ENCODE measurements at regions not wholly inside any gene's neighbourhood (a gene's known extent, or its start where the extent isn't known, plus 50 kb on each side); places are given as distances from the start of the nearest gene placed in this dataset.
"Not testable (repeated sequence)": the region's sequence is repeated elsewhere in the genome, so short reads cannot be mapped to it uniquely, and the experiment has no call there.

DNA sequence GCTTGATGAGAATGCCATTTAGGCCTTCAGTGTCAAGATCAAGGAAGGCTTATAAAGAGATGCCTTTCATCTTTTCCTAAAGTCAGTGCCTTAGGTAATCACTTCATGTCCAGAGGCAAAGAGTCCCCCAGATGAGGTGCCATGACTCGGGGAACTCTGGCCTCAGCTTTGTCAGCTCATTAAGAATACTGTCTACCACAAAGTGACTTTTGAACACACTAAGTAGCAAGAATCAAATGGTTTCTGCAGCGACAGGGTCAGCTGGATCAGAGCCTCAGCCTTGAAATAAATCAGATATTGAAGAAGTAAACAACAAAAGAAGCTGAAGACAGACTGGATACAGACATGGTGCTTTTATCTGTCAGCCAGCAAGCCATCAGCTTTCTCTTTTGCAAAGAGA lies 120.1 kb upstream of the SLC39A10 start:
- WGBS, 2 experiments: 88 to 90% methylated on average over 2 of the region's 2 CpGs
- no peaks in the 10 kb centered on the region for H3K36me3 ChIP-seq (ENCODE audit: control insufficient read depth, insufficient read depth, low read length)
- H3K4me1 ChIP-seq (ENCODE audit: control insufficient read depth, insufficient read depth, low read length): no peaks in the 10 kb centered on the region
- H3K27ac ChIP-seq (ENCODE audit: insufficient read depth, low read depth, low read length, poor library complexity, severe bottlenecking): no peak overlapping the region
- H3K4me3 ChIP-seq (ENCODE audit: insufficient read depth, low read depth, low read length): no peak overlapping the region
- H3K9me3 ChIP-seq (ENCODE audit: control insufficient read depth, low read length): no peaks in the 10 kb centered on the region
- no peaks in the 10 kb centered on the region for H3K27me3 ChIP-seq (ENCODE audit: control insufficient read depth, insufficient read depth, low read length, poor library complexity, severe bottlenecking)

DNA sequence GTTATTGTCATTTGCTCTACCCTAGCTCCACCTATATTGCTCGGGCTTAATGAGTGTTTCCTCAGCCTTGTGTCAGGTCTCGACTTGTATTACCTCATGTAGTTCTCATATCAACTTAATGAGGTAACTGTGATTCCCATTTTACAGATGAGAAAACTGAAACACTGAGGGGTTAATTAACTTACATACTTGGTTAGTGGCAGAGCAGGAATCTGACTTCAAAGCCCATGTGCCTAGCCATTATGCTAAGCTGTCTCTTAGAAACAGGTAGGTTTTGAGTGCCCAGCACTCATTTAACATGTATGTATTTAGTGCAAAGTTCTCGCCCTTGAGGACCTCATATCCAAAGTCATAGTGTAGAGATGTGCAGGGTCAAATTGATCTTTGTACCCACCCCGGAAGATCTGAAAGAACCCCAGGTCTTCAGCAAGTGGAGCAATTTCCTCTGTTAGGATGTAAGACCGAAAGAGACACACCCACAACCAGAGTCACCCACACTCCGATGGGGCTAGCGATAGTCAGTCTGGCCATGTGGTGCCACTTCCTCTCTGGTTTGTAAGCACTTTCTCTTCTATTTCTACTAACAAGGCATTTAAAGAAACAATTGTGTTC lies 121.0 kb upstream of the SLC39A10 start:
- H3K9me3 ChIP-seq (ENCODE audit: control insufficient read depth, low read length): no peaks in the 10 kb centered on the region
- H3K27me3 ChIP-seq (ENCODE audit: control insufficient read depth, insufficient read depth, low read length, poor library complexity, severe bottlenecking): no peaks in the 10 kb centered on the region
- 93 to 96% methylated on average over 7 of the region's 7 CpGs for WGBS, 2 experiments
- no peak overlapping the region for H3K27ac ChIP-seq (ENCODE audit: insufficient read depth, low read depth, low read length, poor library complexity, severe bottlenecking)
- H3K36me3 ChIP-seq (ENCODE audit: control insufficient read depth, insufficient read depth, low read length): no peaks in the 10 kb centered on the region
- no peaks in the 10 kb centered on the region for H3K4me1 ChIP-seq (ENCODE audit: control insufficient read depth, insufficient read depth, low read length)
- H3K4me3 ChIP-seq (ENCODE audit: insufficient read depth, low read depth, low read length): no peak overlapping the region

DNA sequence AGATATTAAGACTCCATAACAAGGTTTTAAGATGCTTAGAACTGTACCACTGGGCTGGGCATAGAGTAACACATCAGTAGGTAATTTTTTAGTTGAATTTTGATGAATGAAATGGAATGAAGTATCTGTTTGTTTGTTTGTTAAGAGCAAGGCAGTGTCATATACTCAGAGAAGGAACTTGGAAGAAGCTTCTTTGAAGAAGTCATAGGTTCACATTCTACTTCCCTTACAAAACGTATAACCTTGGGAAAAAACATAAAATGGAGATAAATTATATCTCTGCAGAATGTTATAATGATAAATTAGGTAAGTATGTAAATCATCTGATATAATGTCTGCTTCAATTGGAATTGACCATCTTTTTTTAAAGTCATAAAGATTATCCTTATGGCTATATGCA lies 122.1 kb upstream of the SLC39A10 start:
- H3K27me3 ChIP-seq (ENCODE audit: control insufficient read depth, insufficient read depth, low read length, poor library complexity, severe bottlenecking): no peaks in the 10 kb centered on the region
- 100% methylated on average over 1 of the region's 1 CpG; no CpG with 5 or more reads in 1 of the 2 experiments for WGBS, 2 experiments

DNA sequence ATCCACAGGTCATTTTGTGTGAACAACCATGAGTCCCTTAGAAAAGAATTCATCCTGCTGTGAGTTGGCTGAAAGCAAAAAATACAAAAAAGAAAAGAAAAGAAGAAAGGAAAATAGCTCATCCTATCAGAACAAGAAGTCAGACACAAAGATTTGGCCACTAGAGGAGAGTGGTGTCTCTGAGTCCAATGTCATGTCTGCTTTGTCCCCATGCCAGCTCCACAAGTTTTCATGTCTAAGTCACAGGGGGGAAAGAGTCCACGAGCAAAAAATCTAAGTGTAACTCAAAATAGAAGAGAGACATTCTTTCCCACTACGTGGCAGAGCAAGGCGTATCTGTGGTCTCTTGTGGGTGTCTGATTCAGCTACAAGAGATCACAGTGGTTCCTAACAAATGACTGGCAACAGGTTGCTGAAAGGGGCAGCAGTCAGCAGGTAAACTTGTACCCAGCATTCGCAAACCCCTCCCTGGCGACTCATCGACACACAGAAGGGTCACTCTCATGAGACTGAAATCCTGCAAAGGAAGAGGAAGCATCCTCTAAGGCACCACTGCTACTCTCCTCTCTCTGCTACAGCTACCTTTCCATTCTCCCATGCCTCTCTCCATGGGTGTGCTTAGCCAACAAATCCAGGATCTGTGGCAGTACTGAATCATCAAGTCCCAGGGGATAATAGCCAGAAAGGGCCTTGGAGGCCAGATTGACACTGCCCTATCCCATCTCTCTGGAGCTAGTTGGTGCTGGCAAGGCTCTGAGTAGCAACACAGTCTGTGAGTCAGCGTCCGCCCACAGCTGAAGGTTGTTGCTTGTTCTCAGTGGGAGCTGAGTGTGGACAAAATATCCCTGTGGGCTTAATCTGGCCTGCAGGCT lies 123.0 kb upstream of the SLC39A10 start:
- no peak overlapping the region for H3K4me3 ChIP-seq (ENCODE audit: insufficient read depth, low read depth, low read length)
- no peaks in the 10 kb centered on the region for H3K4me1 ChIP-seq (ENCODE audit: control insufficient read depth, insufficient read depth, low read length)
- 82 to 84% methylated on average over 8 of the region's 8 CpGs for whole genome bisulfite sequencing, 2 experiments
- no peaks in the 10 kb centered on the region for H3K9me3 ChIP-seq (ENCODE audit: control insufficient read depth, low read length)
- no peaks in the 10 kb centered on the region for H3K36me3 ChIP-seq (ENCODE audit: control insufficient read depth, insufficient read depth, low read length)
- no peak overlapping the region for H3K27ac ChIP-seq (ENCODE audit: insufficient read depth, low read depth, low read length, poor library complexity, severe bottlenecking)
- no peaks in the 10 kb centered on the region for H3K27me3 ChIP-seq (ENCODE audit: control insufficient read depth, insufficient read depth, low read length, poor library complexity, severe bottlenecking)

More for the DNA sequence above, 122.1 kb upstream of the SLC39A10 start:
- H3K4me1 ChIP-seq (ENCODE audit: control insufficient read depth, insufficient read depth, low read length): no peaks in the 10 kb centered on the region
- no peak overlapping the region for H3K27ac ChIP-seq (ENCODE audit: insufficient read depth, low read depth, low read length, poor library complexity, severe bottlenecking)
- H3K36me3 ChIP-seq (ENCODE audit: control insufficient read depth, insufficient read depth, low read length): no peaks in the 10 kb centered on the region
- H3K9me3 ChIP-seq (ENCODE audit: control insufficient read depth, low read length): no peaks in the 10 kb centered on the region
- no peak overlapping the region for H3K4me3 ChIP-seq (ENCODE audit: insufficient read depth, low read depth, low read length)

DNA sequence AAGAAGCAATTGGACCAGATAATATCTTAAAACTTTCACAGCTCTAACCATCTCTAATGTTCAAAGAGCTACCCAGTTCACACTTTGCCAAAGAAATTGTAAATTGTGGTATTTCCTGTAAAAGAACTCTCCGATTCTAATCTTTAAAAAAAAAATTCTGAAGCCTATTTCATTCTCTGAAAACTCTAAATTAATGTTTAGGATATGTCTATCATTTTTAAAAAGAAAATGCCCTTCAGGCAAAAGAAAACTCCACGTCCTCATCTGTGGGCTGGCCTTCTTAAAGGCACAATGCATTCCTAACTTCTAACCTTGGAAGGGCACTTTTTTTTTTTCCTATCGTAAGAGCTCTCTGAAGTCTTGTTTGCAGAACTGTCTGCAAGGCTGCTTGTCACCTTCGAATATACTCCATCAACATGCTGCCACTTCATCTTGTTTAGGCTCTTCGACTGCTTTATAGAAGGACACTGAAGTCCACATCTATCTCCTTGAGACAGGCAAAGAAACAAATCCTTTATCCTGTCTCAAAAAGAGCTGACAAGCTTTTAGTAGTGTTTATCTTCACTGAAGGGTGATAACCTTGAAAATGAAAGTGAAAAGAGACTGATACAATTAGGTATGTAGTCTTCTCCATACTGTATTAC lies 124.3 kb upstream of the SLC39A10 start:
- H3K9me3 ChIP-seq (ENCODE audit: control insufficient read depth, low read length): no peaks in the 10 kb centered on the region
- H3K27ac ChIP-seq (ENCODE audit: insufficient read depth, low read depth, low read length, poor library complexity, severe bottlenecking): no peak overlapping the region
- H3K27me3 ChIP-seq (ENCODE audit: control insufficient read depth, insufficient read depth, low read length, poor library complexity, severe bottlenecking): no peaks in the 10 kb centered on the region
- H3K36me3 ChIP-seq (ENCODE audit: control insufficient read depth, insufficient read depth, low read length): no peaks in the 10 kb centered on the region
- no peaks in the 10 kb centered on the region for H3K4me1 ChIP-seq (ENCODE audit: control insufficient read depth, insufficient read depth, low read length)
- WGBS, 2 experiments: 50 to 57% methylated on average over 4 to 5 of the region's 5 CpGs
- no peak overlapping the region for H3K4me3 ChIP-seq (ENCODE audit: insufficient read depth, low read depth, low read length)

DNA sequence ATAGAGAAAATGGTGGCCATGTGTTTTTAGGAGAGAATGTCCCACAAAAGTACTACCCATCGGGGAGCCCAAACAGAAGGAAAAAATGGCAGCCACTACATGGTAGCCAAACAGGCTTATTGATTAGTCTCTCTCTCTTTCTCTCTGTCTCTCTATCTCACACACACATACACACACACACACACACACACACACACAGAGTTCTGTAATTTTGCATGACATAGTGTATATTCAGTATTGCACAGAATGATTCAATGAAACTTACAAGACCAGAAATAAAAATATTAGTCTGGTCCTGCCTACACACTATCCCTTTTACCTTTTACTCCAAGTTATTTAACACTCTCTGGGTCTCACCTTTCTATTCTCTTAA lies 124.8 kb upstream of the SLC39A10 start:
- H3K9me3 ChIP-seq (ENCODE audit: control insufficient read depth, low read length): no peaks in the 10 kb centered on the region
- H3K4me1 ChIP-seq (ENCODE audit: control insufficient read depth, insufficient read depth, low read length): no peaks in the 10 kb centered on the region
- 85 to 95% methylated on average over 1 of the region's 1 CpG for WGBS, 2 experiments
- H3K36me3 ChIP-seq (ENCODE audit: control insufficient read depth, insufficient read depth, low read length): no peaks in the 10 kb centered on the region
- H3K27ac ChIP-seq (ENCODE audit: insufficient read depth, low read depth, low read length, poor library complexity, severe bottlenecking): no peak overlapping the region
- H3K4me3 ChIP-seq (ENCODE audit: insufficient read depth, low read depth, low read length): no peak overlapping the region
- no peaks in the 10 kb centered on the region for H3K27me3 ChIP-seq (ENCODE audit: control insufficient read depth, insufficient read depth, low read length, poor library complexity, severe bottlenecking)

DNA sequence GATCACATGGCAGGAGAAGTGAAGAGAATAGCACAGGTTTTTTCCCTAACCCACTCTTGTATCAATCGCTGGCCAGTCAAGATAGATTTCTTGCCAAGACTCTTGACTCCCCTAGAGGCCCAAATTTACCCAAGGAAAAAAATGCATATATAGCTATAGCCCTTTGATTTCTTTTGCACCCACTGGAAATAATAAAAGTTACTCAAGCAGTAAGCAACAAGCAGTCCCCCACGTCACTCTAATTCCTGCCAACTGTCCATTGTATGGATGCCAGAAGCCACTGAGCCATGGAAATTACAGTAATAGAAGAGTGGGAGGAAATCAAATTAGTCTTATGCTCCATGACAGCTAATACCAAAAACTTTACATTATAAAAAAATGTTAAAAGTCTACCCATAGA lies 125.3 kb upstream of the SLC39A10 start:
- H3K27me3 ChIP-seq (ENCODE audit: control insufficient read depth, insufficient read depth, low read length, poor library complexity, severe bottlenecking): no peaks in the 10 kb centered on the region
- no peaks in the 10 kb centered on the region for H3K9me3 ChIP-seq (ENCODE audit: control insufficient read depth, low read length)
- H3K27ac ChIP-seq (ENCODE audit: insufficient read depth, low read depth, low read length, poor library complexity, severe bottlenecking): no peak overlapping the region
- H3K4me3 ChIP-seq (ENCODE audit: insufficient read depth, low read depth, low read length): no peak overlapping the region
- H3K36me3 ChIP-seq (ENCODE audit: control insufficient read depth, insufficient read depth, low read length): no peaks in the 10 kb centered on the region
- WGBS, 2 experiments: 97 to 100% methylated on average over 2 of the region's 2 CpGs
- no peaks in the 10 kb centered on the region for H3K4me1 ChIP-seq (ENCODE audit: control insufficient read depth, insufficient read depth, low read length)

DNA sequence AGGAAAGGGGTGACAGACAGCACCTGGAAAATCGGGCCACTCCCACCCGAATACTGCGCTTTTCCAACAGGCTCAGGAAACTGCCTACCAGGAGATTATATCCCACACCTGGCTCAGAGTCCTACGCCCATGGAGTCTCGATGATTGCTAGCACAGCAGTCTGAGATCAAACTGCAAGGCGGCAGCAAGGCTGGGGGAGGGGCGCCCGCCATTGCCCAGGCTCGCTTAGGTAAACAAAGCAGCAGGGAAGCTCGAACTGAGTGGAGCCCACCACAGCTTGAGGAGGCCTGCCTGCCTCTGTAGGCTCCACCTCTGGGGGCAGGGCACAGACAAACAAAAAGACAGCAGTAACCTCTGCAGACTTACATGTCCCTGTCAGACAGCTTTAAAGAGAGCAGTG lies 133.8 kb upstream of the SLC39A10 start:
- not testable (repeated sequence) for H3K9me3 ChIP-seq (ENCODE audit: control insufficient read depth, low read length)
- 80 to 81% methylated on average over 10 of the region's 10 CpGs for WGBS, 2 experiments

DNA sequence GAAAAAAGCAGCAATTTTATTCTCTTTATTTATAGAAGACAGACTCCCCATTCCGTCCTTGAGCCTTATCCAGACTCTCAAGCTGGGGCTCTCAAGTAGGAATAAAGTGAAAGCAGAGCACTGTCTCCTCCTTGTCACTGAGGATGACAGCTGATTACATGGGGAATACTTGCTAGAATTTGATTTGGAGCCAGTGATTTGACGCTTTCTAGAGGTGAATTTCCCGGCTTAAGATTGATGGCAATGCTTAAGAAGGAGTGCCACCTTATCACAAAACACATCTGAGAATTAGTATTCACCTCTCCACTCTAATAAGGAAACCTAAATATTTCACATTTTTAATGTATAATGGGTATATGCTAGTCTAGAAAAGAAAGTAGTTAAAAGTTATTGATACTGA lies 135.4 kb upstream of the SLC39A10 start:
- no peaks in the 10 kb centered on the region for H3K9me3 ChIP-seq (ENCODE audit: control insufficient read depth, low read length)
- no peak overlapping the region for H3K27ac ChIP-seq (ENCODE audit: insufficient read depth, low read depth, low read length, poor library complexity, severe bottlenecking)
- WGBS, 2 experiments: 93 to 100% methylated on average over 3 of the region's 3 CpGs
- H3K27me3 ChIP-seq (ENCODE audit: control insufficient read depth, insufficient read depth, low read length, poor library complexity, severe bottlenecking): no peaks in the 10 kb centered on the region
- no peaks in the 10 kb centered on the region for H3K36me3 ChIP-seq (ENCODE audit: control insufficient read depth, insufficient read depth, low read length)
- no peak overlapping the region for H3K4me3 ChIP-seq (ENCODE audit: insufficient read depth, low read depth, low read length)
- no peaks in the 10 kb centered on the region for H3K4me1 ChIP-seq (ENCODE audit: control insufficient read depth, insufficient read depth, low read length)

More for the DNA sequence above, 133.8 kb upstream of the SLC39A10 start:
- H3K4me3 ChIP-seq (ENCODE audit: insufficient read depth, low read depth, low read length); H3K27me3 ChIP-seq (ENCODE audit: control insufficient read depth, insufficient read depth, low read length, poor library complexity, severe bottlenecking); H3K36me3 ChIP-seq (ENCODE audit: control insufficient read depth, insufficient read depth, low read length); H3K27ac ChIP-seq (ENCODE audit: insufficient read depth, low read depth, low read length, poor library complexity, severe bottlenecking); H3K4me1 ChIP-seq (ENCODE audit: control insufficient read depth, insufficient read depth, low read length): not testable (repeated sequence)

DNA sequence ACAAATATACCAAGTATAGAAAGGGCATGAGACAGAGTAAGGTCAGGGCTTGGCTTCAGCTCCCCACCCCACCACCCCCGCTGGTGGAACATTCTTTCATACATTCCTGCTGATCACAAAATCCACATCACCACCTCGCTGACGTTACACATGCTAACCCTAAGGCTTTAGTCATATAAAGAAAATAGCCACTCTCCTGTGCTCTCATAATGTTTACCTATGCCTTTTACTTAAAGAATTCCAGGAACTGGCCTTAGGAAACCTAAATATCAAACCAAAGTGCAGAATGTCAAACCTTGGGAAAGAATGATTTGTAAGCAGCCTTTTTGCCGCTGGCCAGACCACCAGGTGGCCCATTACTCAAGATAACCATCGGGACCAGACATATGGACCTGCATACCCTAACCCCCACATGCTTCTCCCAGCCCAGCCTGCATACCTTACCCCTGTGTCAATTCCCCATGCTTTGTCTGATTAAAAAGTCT lies 136.3 kb upstream of the SLC39A10 start:
- no peaks in the 10 kb centered on the region for H3K36me3 ChIP-seq (ENCODE audit: control insufficient read depth, insufficient read depth, low read length)
- H3K4me1 ChIP-seq (ENCODE audit: control insufficient read depth, insufficient read depth, low read length): no peaks in the 10 kb centered on the region
- no peaks in the 10 kb centered on the region for H3K9me3 ChIP-seq (ENCODE audit: control insufficient read depth, low read length)
- WGBS, 2 experiments: 86 to 87% methylated on average over 5 of the region's 5 CpGs
- H3K4me3 ChIP-seq (ENCODE audit: insufficient read depth, low read depth, low read length): no peak overlapping the region
- H3K27me3 ChIP-seq (ENCODE audit: control insufficient read depth, insufficient read depth, low read length, poor library complexity, severe bottlenecking): no peaks in the 10 kb centered on the region
- no peak overlapping the region for H3K27ac ChIP-seq (ENCODE audit: insufficient read depth, low read depth, low read length, poor library complexity, severe bottlenecking)
